ENCODE measurements at regions not wholly inside any gene's neighbourhood (a gene's known extent, or its start where the extent isn't known, plus 50 kb on each side); places are given as distances from the start of the nearest gene placed in this dataset.

- TF ChIP-seq CTCF (IDR thresholded peaks at IDR 0.05 in 8 of 11, conservative IDR thresholded peaks at IDR 0.05 in 3 of 11) (no peak), POLR2A (IDR thresholded peaks at IDR 0.05) (no peak), POLR2AphosphoS5 (IDR thresholded peaks at IDR 0.05) (no peak)
Measured at GRCh38 chr2:126823951-126824350, 74.7 kb upstream of the TEX51 start.
